Cardiac muscle cell (in vitro differentiated cells and primary cell): ENCODE measurements at regions not wholly inside any gene's neighbourhood (a gene's known extent, or its start where the extent isn't known, plus 50 kb on each side); places are given as distances from the start of the nearest gene placed in this dataset.
A peak's percentile ranks its signal among the peaks of the same experiment; 100 is the strongest.

ENCODE experiments used
- DNase-seq, 2 donors: peaks; one replicate each; pipeline versions ENCODE4 v3.0.0 to v3.0.0-alpha.2; 2010 to 2017; ENCODE audit warnings: low read depth in 1 of 2, low spot score in 1 of 2
- H3K27ac ChIP-seq: fragments of 200-600 bp; sonication (generic); 2 replicates; pipeline ENCODE4 v1.5.1; 2016
- H3K27me3 ChIP-seq: fragments of 200-600 bp; sonication (generic); 2 replicates; pipeline ENCODE4 v1.6.0; 2016; ENCODE audit warnings: control low read depth
- H3K36me3 ChIP-seq: fragments of 200-600 bp; sonication (generic); 2 replicates; pipeline ENCODE4 v1.5.1; 2016; ENCODE audit warnings: control low read depth
- H3K4me1 ChIP-seq: fragments of 200-600 bp; sonication (generic); 2 replicates; pipeline ENCODE4 v1.8.1; 2017; ENCODE audit warnings: low read depth, mild to moderate bottlenecking, mixed run types
- H3K4me3 ChIP-seq: fragments of 200-600 bp; sonication (generic); 2 replicates; pipeline ENCODE4 v1.5.1; 2016; ENCODE audit warnings: mild to moderate bottlenecking
- H3K9me3 ChIP-seq: fragments of 200-600 bp; sonication (generic); 2 replicates; pipeline ENCODE4 v1.5.1; 2017; ENCODE audit warnings: low read depth, mild to moderate bottlenecking, control low read depth
- CTCF ChIP-seq: IDR thresholded peaks from 2 replicates; pipeline ENCODE4 v1.5.1; 2012; ENCODE audit warnings: low read depth, mild to moderate bottlenecking, low read length

DNA sequence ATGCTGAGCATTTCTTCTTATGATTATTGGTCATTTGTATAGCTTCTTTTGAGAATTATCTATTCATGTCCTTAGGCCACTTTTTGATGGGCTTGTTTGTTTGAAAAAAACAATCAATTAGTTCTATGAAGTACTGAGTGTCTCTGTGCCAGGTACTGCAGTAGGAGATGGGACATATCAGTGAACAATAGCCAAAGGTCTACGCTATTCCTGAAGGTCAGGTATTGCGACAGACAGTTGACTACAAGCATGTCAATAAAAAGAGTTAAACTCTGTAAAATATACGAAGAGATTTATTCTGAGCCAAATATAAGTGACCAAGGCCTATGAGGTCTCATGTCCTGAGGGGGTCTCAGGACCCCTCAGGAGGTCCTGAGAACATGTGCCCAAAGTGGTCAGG lies 122.1 kb upstream of the NFE2L3 start:
- no peaks in the 10 kb centered on the region for H3K9me3 ChIP-seq
- no peak overlapping the region for H3K27ac ChIP-seq
- H3K27me3 ChIP-seq, result no peaks in the 10 kb centered on the region
- no peaks in the 10 kb centered on the region for H3K4me1 ChIP-seq
- H3K36me3 ChIP-seq, result no peaks in the 10 kb centered on the region
- no peak overlapping the region for H3K4me3 ChIP-seq
- DNase-seq, result no peak
- no peak for TF ChIP-seq CTCF

GRCh38 chr7:26034391-26034790 lies 117.6 kb upstream of the NFE2L3 start:
- no peaks in the 10 kb centered on the region for H3K36me3 ChIP-seq
- no peak for DNase-seq
- TF ChIP-seq CTCF, result no peak
- H3K27me3 ChIP-seq, result no peaks in the 10 kb centered on the region
- H3K4me1 ChIP-seq, result peaks cover 15% of the 10 kb centered on the region
- H3K27ac ChIP-seq, result no peak overlapping the region
- H3K4me3 ChIP-seq, result no peak overlapping the region
- H3K9me3 ChIP-seq, result no peaks in the 10 kb centered on the region

- H3K27ac ChIP-seq, result no peak overlapping the region
- H3K27me3 ChIP-seq, result no peaks in the 10 kb centered on the region
- TF ChIP-seq CTCF, result no peak
- H3K4me1 ChIP-seq, result peaks cover 16% of the 10 kb centered on the region
- no peak overlapping the region for H3K4me3 ChIP-seq
- no peaks in the 10 kb centered on the region for H3K9me3 ChIP-seq
- DNase-seq, result no peak
- no peaks in the 10 kb centered on the region for H3K36me3 ChIP-seq
Observed at GRCh38 chr7:26035552-26035951, 116.4 kb upstream of the NFE2L3 start.

DNA sequence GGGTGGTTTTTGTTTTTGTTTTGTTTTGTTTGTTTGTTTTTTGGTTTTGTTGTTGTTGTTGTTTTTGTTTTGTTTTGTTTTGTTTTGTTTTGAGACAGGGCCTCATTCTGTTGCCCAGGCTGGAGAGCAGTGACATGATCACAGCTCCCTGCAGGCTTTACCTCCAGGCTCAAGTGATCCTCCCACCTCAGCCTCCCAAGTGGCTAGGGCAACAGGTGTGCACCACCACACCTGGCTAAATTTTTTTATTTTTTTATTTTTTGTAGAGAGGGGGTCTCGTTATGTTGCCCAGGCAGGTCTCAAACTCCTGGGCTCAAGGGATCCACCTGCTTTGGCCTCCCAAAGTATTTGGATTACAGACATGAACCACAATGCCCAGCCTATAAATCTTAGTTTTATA lies 115.9 kb upstream of the NFE2L3 start:
- Histone ChIP-seq H3K36me3 (no peaks in the 10 kb centered on the region), H3K27me3 (no peaks in the 10 kb centered on the region), H3K4me3 (no peak overlapping the region), H3K4me1 (peaks cover 16% of the 10 kb centered on the region), H3K27ac (no peak overlapping the region), H3K9me3 (no peaks in the 10 kb centered on the region)
- no peak for DNase-seq
- no peak for TF ChIP-seq CTCF

- TF ChIP-seq CTCF, result no peak
- peak in 1 of 2 donors; percentile 78 for DNase-seq
- H3K27ac ChIP-seq, result peak overlapping the region; percentile 94
Observed at GRCh38 chr7:26038201-26038990, 113.6 kb upstream of the NFE2L3 start.

More at GRCh38 chr7:26038201-26038990, 113.6 kb upstream of the NFE2L3 start:
- H3K4me1 ChIP-seq, result peaks cover 16% of the 10 kb centered on the region
- no peaks in the 10 kb centered on the region for H3K36me3 ChIP-seq
- H3K4me3 ChIP-seq, result peak overlapping the region; percentile 2
- no peaks in the 10 kb centered on the region for H3K27me3 ChIP-seq
- H3K9me3 ChIP-seq, result no peaks in the 10 kb centered on the region
